GM10248 (cell line): ENCODE measurements at regions not wholly inside any gene's neighbourhood (a gene's known extent, or its start where the extent isn't known, plus 50 kb on each side); places are given as distances from the start of the nearest gene placed in this dataset.

Experiments
- CTCF ChIA-PET: fragments of 300-600 bp; sonication (Branson Sonifier 250); formaldehyde crosslinking; extraction: SDS; loops from one replicate; lab custom pipeline; 2021; ENCODE audit warnings: antibody characterized with exemption; lab: Yijun Ruan, JAX
- POLR2A ChIA-PET: fragments of 350-650 bp; sonication (Branson Sonifier 250); formaldehyde crosslinking; extraction: SDS; loops from one replicate; lab custom pipeline; 2020; ENCODE audit warnings: antibody characterized with exemption; lab: Yijun Ruan, JAX
- DNase-seq: peaks from one replicate; pipeline ENCODE4 v3.0.0; 2012; ENCODE audit errors: extremely low spot score
- CTCF ChIP-seq: IDR thresholded peaks from 2 replicates; pipeline ENCODE4 v1.5.1; 2012; ENCODE audit warnings: mild to moderate bottlenecking, low read depth; ENCODE audit errors: extremely low read depth, missing control alignments, control extremely low read depth

GRCh38 chr18:41724195-41724594 lies 230.8 kb upstream of the PIK3C3 start:
- no peak for DNase-seq
- CTCF ChIA-PET: interaction anchor here (1.0 to 1.6 kb wide), 2 partner anchors 12 to 13 kb away, joined by 3 to 5 read pairs; no protein-coding TSS in a partner anchor
- no peak for TF ChIP-seq CTCF
- POLR2A ChIA-PET: no interaction called here

- DNase-seq: no peak
- POLR2A ChIA-PET: no interaction called here
- TF ChIP-seq CTCF: no peak
- CTCF ChIA-PET: interaction anchor here (1.6 kb wide), 1 partner anchor 13 kb away, joined by 4 read pairs; no protein-coding TSS in a partner anchor
Observed at GRCh38 chr18:41721103-41721790, 233.8 kb upstream of the PIK3C3 start.

GRCh38 chr18:41720226-41720625 lies 234.8 kb upstream of the PIK3C3 start:
- no peak for TF ChIP-seq CTCF
- POLR2A ChIA-PET: no interaction called here
- DNase-seq: no peak
- CTCF ChIA-PET: interaction anchor here (1.6 kb wide), 1 partner anchor 14 kb away, joined by 4 read pairs; no protein-coding TSS in a partner anchor

GRCh38 chr18:41719808-41720207 lies 235.2 kb upstream of the PIK3C3 start:
- ChIA-PET POLR2A (no interaction called here), CTCF (no interaction called here)
- no peak for TF ChIP-seq CTCF
- no peak for DNase-seq

GRCh38 chr18:41714872-41715271 lies 240.2 kb upstream of the PIK3C3 start:
- no peak for DNase-seq
- ChIA-PET POLR2A (no interaction called here), CTCF (interaction anchor here (1.2 kb wide), 2 partner anchors 9 to 193 kb away, joined by 3 to 4 read pairs; no protein-coding TSS in a partner anchor)
- TF ChIP-seq CTCF: no peak

GRCh38 chr18:41713969-41714825 lies 240.8 kb upstream of the PIK3C3 start:
- ChIA-PET CTCF (no interaction called here), POLR2A (no interaction called here)
- no peak for DNase-seq
- TF ChIP-seq CTCF: no peak
